Heart right ventricle (tissue), 16 donors: ENCODE measurements at regions not wholly inside any gene's neighbourhood (a gene's known extent, or its start where the extent isn't known, plus 50 kb on each side); places are given as distances from the start of the nearest gene placed in this dataset.
"Not testable (repeated sequence)": the region's sequence is repeated elsewhere in the genome, so short reads cannot be mapped to it uniquely, and the experiment has no call there.

Experiments
- ATAC-seq, 8 donors: fragments of 200-7000 bp; cut with Tn5 transposase; one replicate each; pipeline ENCODE4 v1.9.1; 2020; ENCODE audit warnings: mild to moderate bottlenecking in 8 of 8, moderate library complexity in 8 of 8, moderate number of reproducible peaks in 1 of 8
- DNase-seq, 2 donors: peaks; one replicate each; pipeline ENCODE4 v3.0.0-alpha.2; 2020
- H3K27ac ChIP-seq, 10 donors: fragments of 200-600 bp; sonication (generic) in 2 of 10; one replicate each; pipeline versions ENCODE4 v1.5.0 to v1.8.0; 2020 to 2022; ENCODE audit warnings: mild to moderate bottlenecking in 3 of 10
- H3K27me3 ChIP-seq, 7 donors: fragments of 200-600 bp; one replicate each; pipeline ENCODE4 v1.8.0; 2021 to 2022; ENCODE audit warnings: mild to moderate bottlenecking in 2 of 7
- H3K36me3 ChIP-seq, 9 donors: fragments of 200-600 bp; sonication (generic) in 1 of 9; one replicate each; pipeline versions ENCODE4 v1.5.0 to v1.8.0; 2020 to 2022; ENCODE audit warnings: mild to moderate bottlenecking in 2 of 9
- H3K4me1 ChIP-seq, 9 donors: fragments of 200-600 bp; sonication (generic) in 1 of 9; one replicate each; pipeline versions ENCODE4 v1.5.0 to v1.8.0; 2020 to 2022; ENCODE audit warnings: mild to moderate bottlenecking in 4 of 9
- H3K4me3 ChIP-seq, 10 donors: fragments of 200-600 bp; sonication (generic) in 2 of 10; one replicate each; pipeline versions ENCODE4 v1.5.0 to v1.8.0; 2020 to 2022; ENCODE audit warnings: mild to moderate bottlenecking in 7 of 10, moderate library complexity in 2 of 10
- H3K9me3 ChIP-seq, 11 donors: fragments of 200-600 bp in 10 of 11; sonication (generic) in 2 of 11; one replicate each; pipeline versions ENCODE4 v1.5.0 to v1.8.0; 2013 to 2022; ENCODE audit warnings: mild to moderate bottlenecking in 2 of 11, control low read depth in 1 of 11, moderate library complexity in 1 of 11
- WGBS, 2 donors: extraction: QIAGEN DNeasy Blood & Tissue Kit; methylation state at CpG; one replicate each; pipeline ENCODE4 v1.1.7; 2013; ENCODE audit warnings: inconsistent platforms in 1 of 2; 5-methylcytosine and 5-hydroxymethylcytosine counted together
- intact Hi-C, 10 donors: fragments of 100-400 bp; cut with DNase I; formaldehyde crosslinking; loops; one replicate each; pipeline versions ENCODE4 v1.11.1 to v1.14.2; 2022
- TF ChIP-seq, protein P1 (sequence below), 9 donors: fragments of 200-600 bp; sonication (generic) in 2 of 9; IDR thresholded peaks; one replicate each; pipeline versions ENCODE4 v1.5.0 to v1.8.0; 2021 to 2022; ENCODE audit warnings: antibody characterized with exemption in 9 of 9, mild to moderate bottlenecking in 5 of 9, moderate library complexity in 1 of 9
- donor health status: Arrhythmogenic right ventricular cardiomyopathy.
- donor health status: ischemic (EF 13 %, LVEDD 7.1; RV severe dilation, severe dysfunction).
- donor health status: healthy with polysubstance abuse.
- donor health status: DM: no; HTN: yes; CAD: no.
- donor health status: DM: no; HTN: no; CAD: no.
- donor health status: ischemic (EF 25% LVEDD 6.9; RV normal size, moderate dysfunction).
- donor health status: ischemic (EF 25% LVEDD 5.7; RV mildly dilated, moderate dysfunction).
- donor health status: healthy.
- donor health status: DM: yes; HTN: yes; CAD: no.
- donor health status: Ischemic cardiomyopathy.
- donor health status: ischemic (EF 35%, LVEDD 5.7; RV mildly dilated, moderate dysfunction).
- donor health status: nonischemic (EF 11% LVEDD 7.7; RV severe dilation, severe dysfunction).
- donor health status: DM: yes; HTN: yes; CAD: no.
- donor health status: PGD.
- donor health status: ischemic (EF 29% LVEDD 5.4; RV normal size, mild dysfunction).
- donor health status: nonischemic (EF 23%, LVEDD 6.1; RV moderate dilation, normal function).

DNA sequence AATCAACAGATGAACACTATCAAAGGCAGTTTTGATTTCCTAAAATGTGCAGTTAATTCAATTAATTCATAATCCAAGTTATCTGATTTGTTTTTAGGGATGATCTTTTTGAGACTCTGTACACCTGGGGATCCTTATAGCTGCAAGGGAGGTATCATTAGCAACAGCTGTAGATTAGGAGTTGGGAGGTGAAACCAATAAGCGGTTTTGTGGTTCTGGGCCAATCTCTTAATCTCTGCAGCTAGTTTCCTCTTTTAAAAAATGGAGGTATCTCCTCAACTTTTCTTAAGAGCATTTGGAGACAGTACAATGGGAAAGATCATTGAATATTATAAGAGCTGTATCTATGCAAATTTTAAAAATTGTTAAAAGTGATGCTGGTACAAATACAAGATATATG, 126.0 kb downstream of the MC4R start:
- 76 to 77% methylated on average over 1 of the region's 1 CpG for WGBS, 2 donors
- no peak for DNase-seq
- peaks cover 0 to 5% (median 0%) of the 10 kb centered on the region in 11 donors for H3K9me3 ChIP-seq
- ATAC-seq, result no peak
- H3K36me3 ChIP-seq, result no peaks in the 10 kb centered on the region
- no peaks in the 10 kb centered on the region for H3K27me3 ChIP-seq
- TF ChIP-seq, protein P1, sequence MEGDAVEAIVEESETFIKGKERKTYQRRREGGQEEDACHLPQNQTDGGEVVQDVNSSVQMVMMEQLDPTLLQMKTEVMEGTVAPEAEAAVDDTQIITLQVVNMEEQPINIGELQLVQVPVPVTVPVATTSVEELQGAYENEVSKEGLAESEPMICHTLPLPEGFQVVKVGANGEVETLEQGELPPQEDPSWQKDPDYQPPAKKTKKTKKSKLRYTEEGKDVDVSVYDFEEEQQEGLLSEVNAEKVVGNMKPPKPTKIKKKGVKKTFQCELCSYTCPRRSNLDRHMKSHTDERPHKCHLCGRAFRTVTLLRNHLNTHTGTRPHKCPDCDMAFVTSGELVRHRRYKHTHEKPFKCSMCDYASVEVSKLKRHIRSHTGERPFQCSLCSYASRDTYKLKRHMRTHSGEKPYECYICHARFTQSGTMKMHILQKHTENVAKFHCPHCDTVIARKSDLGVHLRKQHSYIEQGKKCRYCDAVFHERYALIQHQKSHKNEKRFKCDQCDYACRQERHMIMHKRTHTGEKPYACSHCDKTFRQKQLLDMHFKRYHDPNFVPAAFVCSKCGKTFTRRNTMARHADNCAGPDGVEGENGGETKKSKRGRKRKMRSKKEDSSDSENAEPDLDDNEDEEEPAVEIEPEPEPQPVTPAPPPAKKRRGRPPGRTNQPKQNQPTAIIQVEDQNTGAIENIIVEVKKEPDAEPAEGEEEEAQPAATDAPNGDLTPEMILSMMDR (IDR thresholded peaks at IDR 0.05), result no peak
- H3K4me1 ChIP-seq, result no peaks in the 10 kb centered on the region
- intact Hi-C loops, result no loop called here
- H3K27ac ChIP-seq, result no peak overlapping the region
- no peak overlapping the region for H3K4me3 ChIP-seq

DNA sequence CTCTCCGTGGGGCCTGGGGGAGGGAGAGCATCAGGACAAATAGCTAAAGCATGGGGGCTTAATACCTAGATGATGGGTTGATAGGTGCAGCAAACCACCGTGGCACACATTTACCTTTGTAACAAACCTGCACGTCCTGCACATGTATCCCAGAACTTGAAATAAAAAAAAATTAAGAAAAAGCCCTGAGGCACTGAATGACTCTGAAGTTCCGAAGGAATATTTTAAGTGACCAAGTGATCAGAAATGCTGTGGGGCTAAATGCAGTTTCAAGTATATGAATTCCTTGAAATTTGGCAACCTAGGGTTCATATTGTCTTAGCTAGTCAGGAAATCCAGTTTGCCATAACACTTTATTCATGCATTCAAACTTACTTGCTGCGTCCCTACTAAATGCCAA, 127.5 kb downstream of the MC4R start:
- intact Hi-C loops, result no loop called here
- no peak for ATAC-seq
- 88 to 92% methylated on average over 5 of the region's 5 CpGs for WGBS, 2 donors

DNA sequence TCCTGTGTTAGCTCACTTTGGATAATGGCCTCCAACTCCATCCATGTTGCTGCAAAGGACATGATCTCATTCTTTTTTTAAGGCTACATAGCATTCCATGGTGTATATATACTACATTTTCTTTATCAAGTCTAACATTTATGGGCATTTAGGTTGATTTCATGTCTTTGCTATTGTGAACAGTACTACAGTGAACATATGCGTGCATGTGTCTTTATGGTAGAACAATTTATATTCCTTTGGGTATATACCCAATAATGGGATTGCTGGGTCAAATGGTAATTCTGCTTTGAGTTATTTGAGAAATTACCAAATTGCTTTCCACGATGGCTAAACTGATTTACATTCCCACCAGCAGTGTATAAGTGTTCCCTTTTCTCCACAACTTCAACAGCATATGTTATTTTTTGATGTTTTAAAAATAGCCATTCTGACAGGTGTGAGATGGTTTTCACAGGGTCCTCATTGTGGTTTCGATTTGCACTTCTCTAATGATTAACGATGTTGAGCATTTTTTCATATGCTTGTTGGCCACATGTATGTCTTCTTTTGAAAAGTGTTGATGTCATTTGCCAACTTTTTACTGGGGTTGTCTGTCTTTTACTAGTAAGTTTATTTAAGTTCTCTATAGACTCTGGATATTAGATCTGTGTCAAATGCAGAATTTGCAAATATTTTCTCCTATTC, 133.4 kb downstream of the MC4R start:
- H3K9me3 ChIP-seq, DNase-seq, H3K27me3 ChIP-seq, H3K4me1 ChIP-seq, H3K27ac ChIP-seq, H3K36me3 ChIP-seq, H3K4me3 ChIP-seq, intact Hi-C loops, ATAC-seq: not testable (repeated sequence)
- WGBS, 2 donors, result 80 to 83% methylated on average over 4 of the region's 4 CpGs

More for the DNA sequence above, 127.5 kb downstream of the MC4R start:
- H3K4me1 ChIP-seq, result no peaks in the 10 kb centered on the region
- no peak for DNase-seq
- no peak overlapping the region for H3K27ac ChIP-seq
- H3K4me3 ChIP-seq, result no peak overlapping the region
- H3K36me3 ChIP-seq, result no peaks in the 10 kb centered on the region
- H3K9me3 ChIP-seq, result peaks cover 0 to 5% (median 0%) of the 10 kb centered on the region in 11 donors
- no peaks in the 10 kb centered on the region for H3K27me3 ChIP-seq
- TF ChIP-seq, protein P1 (IDR thresholded peaks at IDR 0.05), result no peak

- H3K36me3 ChIP-seq, result no peaks in the 10 kb centered on the region
- TF ChIP-seq, protein P1 (IDR thresholded peaks at IDR 0.05), result no peak
- no peaks in the 10 kb centered on the region for H3K4me1 ChIP-seq
- no peak overlapping the region for H3K4me3 ChIP-seq
- ATAC-seq (no peak), DNase-seq (no peak)
- H3K27ac ChIP-seq, result no peak overlapping the region
- no peaks in the 10 kb centered on the region for H3K27me3 ChIP-seq
- intact Hi-C loops, result no loop called here
- 57 to 60% methylated on average over 3 of the region's 3 CpGs for WGBS, 2 donors
- no peaks in the 10 kb centered on the region for H3K9me3 ChIP-seq
Measured at GRCh38 chr18:60235164-60235563, 137.4 kb downstream of the MC4R start.

DNA sequence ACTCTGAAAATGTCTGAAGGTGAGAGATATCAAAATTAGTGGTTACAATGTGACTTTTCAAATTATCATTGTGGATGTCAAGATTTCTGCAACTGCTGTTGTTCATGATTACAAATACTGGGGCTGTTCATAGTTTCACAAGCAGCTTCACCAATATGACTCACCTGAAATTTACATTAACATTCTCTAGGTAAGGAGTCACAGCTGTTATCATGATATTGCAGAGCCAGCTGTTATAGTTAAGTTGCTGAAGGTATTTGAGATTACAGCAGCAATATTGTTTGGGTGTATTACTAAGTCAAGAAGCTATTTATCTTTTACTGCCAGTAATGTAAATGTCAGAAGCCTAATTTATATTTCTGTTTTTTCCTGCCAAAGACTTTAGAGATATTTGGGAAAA, 140.0 kb downstream of the MC4R start:
- no peak overlapping the region for H3K4me3 ChIP-seq
- DNase-seq, result no peak

More for the DNA sequence above, 140.0 kb downstream of the MC4R start:
- no peak overlapping the region for H3K27ac ChIP-seq
- no peaks in the 10 kb centered on the region for H3K27me3 ChIP-seq
- intact Hi-C loops, result no loop called here
- no peaks in the 10 kb centered on the region for H3K36me3 ChIP-seq
- no peak for ATAC-seq
- TF ChIP-seq, protein P1 (IDR thresholded peaks at IDR 0.05), result no peak
- no peaks in the 10 kb centered on the region for H3K4me1 ChIP-seq
- no peaks in the 10 kb centered on the region for H3K9me3 ChIP-seq
